HG03139 (cell line): ENCODE measurements at regions not wholly inside any gene's neighbourhood (a gene's known extent, or its start where the extent isn't known, plus 50 kb on each side); places are given as distances from the start of the nearest gene placed in this dataset.

ENCODE experiments used
- ATAC-seq: cut with Tn5 transposase; IDR thresholded peaks from one replicate; pipeline ENCODE4 v1.9.1; 2021; ENCODE audit not compliant: unreplicated experiment

GRCh38 chr11:39145346-39145745 lies 2314.1 kb downstream of the LRRC4C start:
- no peak for ATAC-seq

GRCh38 chr11:39144351-39145130 lies 2314.9 kb downstream of the LRRC4C start:
- ATAC-seq = no peak

GRCh38 chr11:39139581-39139980 lies 2319.9 kb downstream of the LRRC4C start:
- ATAC-seq = no peak

- ATAC-seq = no peak
Observed at GRCh38 chr11:39120890-39121289, 2338.6 kb downstream of the LRRC4C start.

GRCh38 chr11:39113606-39114005 lies 2345.8 kb downstream of the LRRC4C start:
- ATAC-seq = no peak

GRCh38 chr11:39102236-39102635 lies 2357.2 kb downstream of the LRRC4C start:
- ATAC-seq = no peak

- ATAC-seq = no peak
Observed at GRCh38 chr11:39078465-39078864, 2381.0 kb downstream of the LRRC4C start.

GRCh38 chr11:39037611-39038010 lies 2421.8 kb downstream of the LRRC4C start:
- ATAC-seq = no peak

GRCh38 chr11:39036021-39036420 lies 2423.4 kb downstream of the LRRC4C start:
- ATAC-seq = no peak

GRCh38 chr11:39021539-39021938 lies 2423.5 kb upstream of the RAG2 start:
- no peak for ATAC-seq

GRCh38 chr11:39011797-39012196 lies 2413.8 kb upstream of the RAG2 start:
- ATAC-seq = no peak

- ATAC-seq = no peak
Observed at GRCh38 chr11:38990841-38991240, 2392.8 kb upstream of the RAG2 start.

- ATAC-seq = no peak
Observed at GRCh38 chr11:38990139-38990538, 2392.1 kb upstream of the RAG2 start.

GRCh38 chr11:38988908-38989307 lies 2390.9 kb upstream of the RAG2 start:
- ATAC-seq = no peak

GRCh38 chr11:38972220-38972619 lies 2374.2 kb upstream of the RAG2 start:
- no peak for ATAC-seq

GRCh38 chr11:38971141-38971540 lies 2373.1 kb upstream of the RAG2 start:
- ATAC-seq = no peak

GRCh38 chr11:38968951-38969350 lies 2370.9 kb upstream of the RAG2 start:
- ATAC-seq = no peak

GRCh38 chr11:38952698-38953097 lies 2354.7 kb upstream of the RAG2 start:
- ATAC-seq = no peak

GRCh38 chr11:38950867-38951266 lies 2352.8 kb upstream of the RAG2 start:
- ATAC-seq = no peak

GRCh38 chr11:38948392-38948791 lies 2350.4 kb upstream of the RAG2 start:
- no peak for ATAC-seq

- ATAC-seq = no peak
Observed at GRCh38 chr11:38937709-38938108, 2339.7 kb upstream of the RAG2 start.

- ATAC-seq = no peak
Observed at GRCh38 chr11:38935941-38936340, 2337.9 kb upstream of the RAG2 start.

GRCh38 chr11:38927993-38928392 lies 2330.0 kb upstream of the RAG2 start:
- no peak for ATAC-seq
